ENCODE measurements at regions not wholly inside any gene's neighbourhood (a gene's known extent, or its start where the extent isn't known, plus 50 kb on each side); places are given as distances from the start of the nearest gene placed in this dataset.

GRCh38 chr5:2201421-2201820, 318.7 kb upstream of the IRX4 start:
- TF ChIP-seq CTCF (conservative IDR thresholded peaks at IDR 0.05; ENCODE audit: low read length) (no peak), EZH2phosphoT487 (IDR thresholded peaks at IDR 0.05; ENCODE audit: borderline replicate concordance) (no peak)

Data from Loucy (cell line).